ENCODE measurements at regions not wholly inside any gene's neighbourhood (a gene's known extent, or its start where the extent isn't known, plus 50 kb on each side); places are given as distances from the start of the nearest gene placed in this dataset.

DNA sequence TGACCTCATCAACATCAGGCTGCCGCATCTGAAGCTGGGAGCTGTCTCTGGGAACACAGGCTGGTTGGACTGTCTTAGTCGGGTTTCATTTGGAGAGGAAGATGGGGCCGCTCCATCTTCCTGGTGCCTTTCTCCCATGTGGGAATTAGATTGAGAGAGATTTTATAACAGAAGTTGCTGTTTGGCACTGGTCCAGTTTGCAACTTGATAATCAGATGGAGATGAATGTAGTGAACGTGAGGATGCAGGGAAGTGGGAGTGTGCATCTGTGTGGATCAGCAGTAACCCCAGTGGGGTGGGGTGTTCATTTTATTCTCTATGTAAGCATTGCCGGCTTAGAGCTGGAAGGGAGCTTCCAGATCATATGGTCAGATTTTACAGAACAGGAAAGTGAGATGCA, 250.9 kb downstream of the DCDC2C start:
- TF ChIP-seq ZNF248 (tag by site-specific recombination; IDR thresholded peaks at IDR 0.05), result no peak
- TF ChIP-seq ZNF707 (tag by site-specific recombination; IDR thresholded peaks at IDR 0.05), result no peak
- TF ChIP-seq CTCF (tag by site-specific recombination; IDR thresholded peaks at IDR 0.05), result no peak
- TF ChIP-seq ZNF433 (tag by site-specific recombination; IDR thresholded peaks at IDR 0.05; ENCODE audit: low read depth), result no peak
- no peak for TF ChIP-seq ZBTB8A (tag by site-specific recombination; IDR thresholded peaks at IDR 0.05)
